Breast epithelium (tissue), 4 donors: ENCODE measurements at regions not wholly inside any gene's neighbourhood (a gene's known extent, or its start where the extent isn't known, plus 50 kb on each side); places are given as distances from the start of the nearest gene placed in this dataset.

Experiments used
- DNase-seq, 2 donors: peaks; one replicate each; pipeline ENCODE4 v3.0.0-alpha.2; 2019; ENCODE audit warnings: low spot score in 2 of 2
- H3K27ac ChIP-seq, 2 donors: fragments of 200-600 bp; sonication (generic) in 1 of 2; one replicate each; pipeline ENCODE4 v1.5.1; 2016 to 2019; ENCODE audit warnings: mild to moderate bottlenecking in 1 of 2
- H3K27me3 ChIP-seq, 2 donors: fragments of 200-600 bp; sonication (generic) in 1 of 2; one replicate each; pipeline versions ENCODE4 v1.5.1 to v1.6.0; 2017 to 2019; ENCODE audit warnings: control low read depth in 1 of 2, mild to moderate bottlenecking in 1 of 2
- H3K36me3 ChIP-seq: fragments of 200-600 bp; one replicate; pipeline ENCODE4 v1.5.1; 2019
- H3K4me1 ChIP-seq, 2 donors: fragments of 200-600 bp; sonication (generic); one replicate each; pipeline ENCODE4 v1.5.1; 2016 to 2019; ENCODE audit warnings: control low read depth in 1 of 2
- H3K4me3 ChIP-seq, 3 donors: fragments of 200-600 bp; sonication (generic); 1 replicate in 2 of 3; 2 replicates in 1 of 3; pipeline ENCODE4 v1.5.1; 2016 to 2019; ENCODE audit warnings: mild to moderate bottlenecking in 3 of 3, moderate library complexity in 2 of 3
- H3K9me3 ChIP-seq, 2 donors: fragments of 200-600 bp; sonication (generic) in 1 of 2; one replicate each; pipeline ENCODE4 v1.5.1; 2016 to 2019; ENCODE audit warnings: control low read depth in 1 of 2
- CTCF ChIP-seq, 3 donors: fragments of 450-650 bp; IDR thresholded peaks; one replicate each; pipeline ENCODE4 v1.5.1; 2016 to 2017; ENCODE audit warnings: antibody characterized with exemption in 3 of 3, mild to moderate bottlenecking in 3 of 3, moderate library complexity in 3 of 3
- POLR2A ChIP-seq: fragments of 450-650 bp; IDR thresholded peaks from one replicate; pipeline ENCODE4 v1.6.1; 2016; ENCODE audit warnings: antibody characterized with exemption, mild to moderate bottlenecking, moderate library complexity
- POLR2AphosphoS5 ChIP-seq, 3 donors: sonication (generic); formaldehyde crosslinking; IDR thresholded peaks; one replicate each; pipeline ENCODE4 v1.6.1; 2017; ENCODE audit warnings: antibody characterized with exemption in 3 of 3
- intact Hi-C: fragments of 100-400 bp; cut with DNase I; formaldehyde crosslinking; loops from one replicate; pipeline ENCODE4 v1.15.1; 2023; ENCODE audit warnings: low total_unique reads

- no peak overlapping the region for H3K4me3 ChIP-seq
- peaks cover 5 to 21% of the 10 kb centered on the region in 2 donors for H3K9me3 ChIP-seq
- H3K27me3 ChIP-seq, result no peaks in the 10 kb centered on the region
- H3K4me1 ChIP-seq, result no peaks in the 10 kb centered on the region
- no peak overlapping the region for H3K27ac ChIP-seq
- intact Hi-C loops, result no loop called here
- DNase-seq, result no peak
- TF ChIP-seq POLR2AphosphoS5 (IDR thresholded peaks at IDR 0.05), result no peak
- TF ChIP-seq CTCF (IDR thresholded peaks at IDR 0.05), result no peak
- TF ChIP-seq POLR2A, result no peak
- H3K36me3 ChIP-seq, result no peaks in the 10 kb centered on the region
These were observed 151.3 kb downstream of the BACH1 start for GRCh38 chr21:29450058-29450457.

- no peak overlapping the region for H3K27ac ChIP-seq
These were observed 154.8 kb downstream of the BACH1 start for GRCh38 chr21:29453511-29453910.

GRCh38 chr21:29454179-29454578 is 155.5 kb downstream of the BACH1 start:
- Histone ChIP-seq H3K36me3 (no peaks in the 10 kb centered on the region), H3K4me3 (no peak overlapping the region), H3K9me3 (peaks cover 0 to 5% of the 10 kb centered on the region in 2 donors), H3K27me3 (no peaks in the 10 kb centered on the region), H3K4me1 (no peaks in the 10 kb centered on the region), H3K27ac (no peak overlapping the region)
- DNase-seq, result no peak
- intact Hi-C loops, result no loop called here
- TF ChIP-seq CTCF (IDR thresholded peaks at IDR 0.05), result no peak
- TF ChIP-seq POLR2AphosphoS5 (IDR thresholded peaks at IDR 0.05), result no peak
- TF ChIP-seq POLR2A, result no peak

More at GRCh38 chr21:29453511-29453910, 154.8 kb downstream of the BACH1 start:
- peaks cover under 1 to 10% of the 10 kb centered on the region in 2 donors for H3K9me3 ChIP-seq
- no peaks in the 10 kb centered on the region for H3K27me3 ChIP-seq
- TF ChIP-seq POLR2A, result no peak
- no peaks in the 10 kb centered on the region for H3K4me1 ChIP-seq
- H3K4me3 ChIP-seq, result no peak overlapping the region
- intact Hi-C loops, result no loop called here
- H3K36me3 ChIP-seq, result no peaks in the 10 kb centered on the region
- DNase-seq, result no peak

- no peaks in the 10 kb centered on the region for H3K9me3 ChIP-seq
- DNase-seq, result no peak
- intact Hi-C loops, result no loop called here
- no peak overlapping the region for H3K4me3 ChIP-seq
- no peaks in the 10 kb centered on the region for H3K27me3 ChIP-seq
- TF ChIP-seq CTCF (IDR thresholded peaks at IDR 0.05) (no peak), POLR2AphosphoS5 (IDR thresholded peaks at IDR 0.05) (no peak), POLR2A (no peak)
- no peaks in the 10 kb centered on the region for H3K4me1 ChIP-seq
- H3K36me3 ChIP-seq, result no peaks in the 10 kb centered on the region
- H3K27ac ChIP-seq, result no peak overlapping the region
These were observed 163.8 kb downstream of the BACH1 start for GRCh38 chr21:29462479-29462878.

GRCh38 chr21:29465546-29465945 is 166.8 kb downstream of the BACH1 start:
- intact Hi-C loops, result no loop called here
- H3K27ac ChIP-seq, result no peak overlapping the region
- H3K4me3 ChIP-seq, result no peak overlapping the region
- H3K36me3 ChIP-seq, result no peaks in the 10 kb centered on the region
- H3K9me3 ChIP-seq, result no peaks in the 10 kb centered on the region
- H3K4me1 ChIP-seq, result no peaks in the 10 kb centered on the region
- no peak for DNase-seq
- TF ChIP-seq POLR2A (no peak), CTCF (IDR thresholded peaks at IDR 0.05) (no peak), POLR2AphosphoS5 (IDR thresholded peaks at IDR 0.05) (no peak)
- H3K27me3 ChIP-seq, result no peaks in the 10 kb centered on the region

- intact Hi-C loops, result no loop called here
- H3K27ac ChIP-seq, result no peak overlapping the region
- no peak for DNase-seq
- no peaks in the 10 kb centered on the region for H3K36me3 ChIP-seq
- H3K9me3 ChIP-seq, result no peaks in the 10 kb centered on the region
- H3K4me3 ChIP-seq, result no peak overlapping the region
- no peaks in the 10 kb centered on the region for H3K4me1 ChIP-seq
- TF ChIP-seq CTCF (IDR thresholded peaks at IDR 0.05) (no peak), POLR2A (no peak), POLR2AphosphoS5 (IDR thresholded peaks at IDR 0.05) (no peak)
- H3K27me3 ChIP-seq, result no peaks in the 10 kb centered on the region
These were observed 167.8 kb downstream of the BACH1 start for GRCh38 chr21:29466532-29466931.
